Erythroblast (primary cell): ENCODE measurements at regions not wholly inside any gene's neighbourhood (a gene's known extent, or its start where the extent isn't known, plus 50 kb on each side); places are given as distances from the start of the nearest gene placed in this dataset.

ENCODE experiments used
- GATA1 ChIP-seq: IDR thresholded peaks from 2 replicates; pipeline ENCODE4 v1.6.1; 2011; ENCODE audit warnings: low read depth, mild to moderate bottlenecking, control low read depth, low read length, moderate library complexity
- POLR2A ChIP-seq: IDR thresholded peaks from 2 replicates; pipeline ENCODE4 v1.6.1; 2011; ENCODE audit warnings: mild to moderate bottlenecking, low read length

GRCh38 chr13:48594096-48594815 is 59.5 kb upstream of the CYSLTR2 start:
- TF ChIP-seq POLR2A (no peak), GATA1 (no peak)
